Stomach (tissue), 8 donors: ENCODE measurements at regions not wholly inside any gene's neighbourhood (a gene's known extent, or its start where the extent isn't known, plus 50 kb on each side); places are given as distances from the start of the nearest gene placed in this dataset.

Experiments used
- DNase-seq, 2 donors: peaks; one replicate each; pipeline versions ENCODE4 v3.0.0 to v3.0.0-alpha.2; 2013 to 2019
- H3K27ac ChIP-seq, 5 donors: fragments of 200-600 bp in 4 of 5; sonication (generic) in 4 of 5; one replicate each; pipeline ENCODE4 v1.5.1; 2013 to 2019; ENCODE audit warnings: mild to moderate bottlenecking in 1 of 5, moderate library complexity in 1 of 5
- H3K27me3 ChIP-seq, 3 donors: fragments of 200-600 bp; sonication (generic); one replicate each; pipeline ENCODE4 v1.5.1; 2017 to 2019; ENCODE audit warnings: mixed run types in 1 of 3
- H3K36me3 ChIP-seq, 4 donors: fragments of 200-600 bp; sonication (generic); 1 replicate in 3 of 4; 2 replicates in 1 of 4; pipeline ENCODE4 v1.5.1; 2016 to 2019
- H3K4me1 ChIP-seq, 4 donors: fragments of 200-600 bp; sonication (generic); one replicate each; pipeline ENCODE4 v1.5.1; 2016 to 2019
- H3K4me3 ChIP-seq, 4 donors: fragments of 200-600 bp; sonication (generic) in 3 of 4; one replicate each; pipeline ENCODE4 v1.5.1; 2016 to 2019; ENCODE audit warnings: mild to moderate bottlenecking in 1 of 4
- H3K9me3 ChIP-seq, 4 donors: fragments of 200-600 bp; sonication (generic); one replicate each; pipeline ENCODE4 v1.5.1; 2016 to 2019
- CTCF ChIP-seq, 7 experiments: fragments of 450-650 bp in 4 of 7; fragments of 200-600 bp in 3 of 7; sonication (generic) in 3 of 7; IDR thresholded peaks; one replicate each; pipeline ENCODE4 v1.5.1; 2016 to 2019; ENCODE audit warnings: antibody characterized with exemption in 7 of 7, control low read depth in 2 of 7, mild to moderate bottlenecking in 1 of 7
- EP300 ChIP-seq: sonication (generic); formaldehyde crosslinking; IDR thresholded peaks from one replicate; pipeline ENCODE4 v1.6.1; 2017; ENCODE audit warnings: antibody characterized with exemption
- POLR2A ChIP-seq, 4 donors: fragments of 450-650 bp; IDR thresholded peaks; one replicate each; pipeline ENCODE4 v1.6.1; 2016; ENCODE audit warnings: antibody characterized with exemption in 4 of 4, control low read depth in 2 of 4, mild to moderate bottlenecking in 1 of 4, moderate library complexity in 1 of 4
- POLR2AphosphoS5 ChIP-seq, 3 donors: sonication (generic); formaldehyde crosslinking; IDR thresholded peaks; one replicate each; pipeline ENCODE4 v1.6.1; 2016; ENCODE audit warnings: antibody characterized with exemption in 3 of 3
- WGBS, 5 donors: extraction: QIAGEN DNeasy Blood & Tissue Kit in 3 of 5; methylation state at CpG; one replicate each; pipeline versions ENCODE4 v1.1.5 to v1.1.7; 2013 to 2018; 5-methylcytosine and 5-hydroxymethylcytosine counted together
- intact Hi-C: fragments of 100-400 bp; cut with DNase I; formaldehyde crosslinking; loops from one replicate; pipeline ENCODE4 v1.15.1; 2023; ENCODE audit warnings: low total_unique reads
- donor health status: healthy with polysubstance abuse.
- donor health status: Bipolar disorder and iron deficiency.
- donor health status: healthy.

- 42 to 58% (median 43%) methylated on average over 6 of the region's 6 CpGs for WGBS, 5 donors
- TF ChIP-seq POLR2A (IDR thresholded peaks at IDR 0.05), result no peak
- no peak for TF ChIP-seq EP300
- no peak for TF ChIP-seq CTCF (IDR thresholded peaks at IDR 0.05)
- TF ChIP-seq POLR2AphosphoS5 (IDR thresholded peaks at IDR 0.05), result no peak
Measured at GRCh38 chr7:32680259-32681173, 185.2 kb downstream of the AVL9 start.

GRCh38 chr7:32679192-32679591 lies 183.9 kb downstream of the AVL9 start:
- WGBS, 5 donors, result 89 to 94% (median 94%) methylated on average over 4 of the region's 4 CpGs
- TF ChIP-seq POLR2A (IDR thresholded peaks at IDR 0.05) (no peak), EP300 (no peak), CTCF (IDR thresholded peaks at IDR 0.05) (no peak), POLR2AphosphoS5 (IDR thresholded peaks at IDR 0.05) (no peak)

More at GRCh38 chr7:32680259-32681173, 185.2 kb downstream of the AVL9 start:
- Histone ChIP-seq H3K27me3 (no peaks in the 10 kb centered on the region), H3K9me3 (no peaks in the 10 kb centered on the region), H3K27ac (peak overlapping the region in 1 of 5 donors; percentile 44), H3K36me3 (peaks cover 0 to 8% (median 4%) of the 10 kb centered on the region in 4 donors), H3K4me3 (no peak overlapping the region), H3K4me1 (no peaks in the 10 kb centered on the region)
- intact Hi-C loops, result no loop called here
- peak; percentile 44 to 75 for DNase-seq

GRCh38 chr7:32677593-32677992 lies 182.3 kb downstream of the AVL9 start:
- 86 to 89% (median 87%) methylated on average over 2 of the region's 2 CpGs for WGBS, 5 donors
- no peak for DNase-seq
- no peak overlapping the region for H3K27ac ChIP-seq
- H3K27me3 ChIP-seq, result no peaks in the 10 kb centered on the region
- TF ChIP-seq CTCF (IDR thresholded peaks at IDR 0.05) (no peak), POLR2AphosphoS5 (IDR thresholded peaks at IDR 0.05) (no peak)
- no peak overlapping the region for H3K4me3 ChIP-seq
- H3K36me3 ChIP-seq, result peaks cover 0 to 12% (median 4%) of the 10 kb centered on the region in 4 donors
- no peaks in the 10 kb centered on the region for H3K4me1 ChIP-seq
- intact Hi-C loops, result no loop called here
- H3K9me3 ChIP-seq, result no peaks in the 10 kb centered on the region

More at GRCh38 chr7:32679192-32679591, 183.9 kb downstream of the AVL9 start:
- no peaks in the 10 kb centered on the region for H3K9me3 ChIP-seq
- H3K4me1 ChIP-seq, result no peaks in the 10 kb centered on the region
- DNase-seq, result no peak
- H3K36me3 ChIP-seq, result peaks cover 0 to 12% (median 4%) of the 10 kb centered on the region in 4 donors
- H3K27ac ChIP-seq, result no peak overlapping the region
- intact Hi-C loops, result no loop called here
- no peaks in the 10 kb centered on the region for H3K27me3 ChIP-seq
- no peak overlapping the region for H3K4me3 ChIP-seq

GRCh38 chr7:32676249-32676941 lies 181.1 kb downstream of the AVL9 start:
- Histone ChIP-seq H3K36me3 (peaks cover 0 to 12% (median 4%) of the 10 kb centered on the region in 4 donors), H3K4me1 (no peaks in the 10 kb centered on the region), H3K27me3 (no peaks in the 10 kb centered on the region), H3K9me3 (no peaks in the 10 kb centered on the region), H3K27ac (no peak overlapping the region), H3K4me3 (no peak overlapping the region)
- TF ChIP-seq POLR2A (IDR thresholded peaks at IDR 0.05), result no peak
- TF ChIP-seq CTCF (IDR thresholded peaks at IDR 0.05), result no peak
- no peak for TF ChIP-seq POLR2AphosphoS5 (IDR thresholded peaks at IDR 0.05)
- TF ChIP-seq EP300, result no peak
- DNase-seq, result no peak
- WGBS, 5 donors, result 88 to 95% (median 93%) methylated on average over 7 of the region's 7 CpGs
- intact Hi-C loops, result no loop called here
